ENCODE measurements at regions not wholly inside any gene's neighbourhood (a gene's known extent, or its start where the extent isn't known, plus 50 kb on each side); places are given as distances from the start of the nearest gene placed in this dataset.
"Not testable (repeated sequence)": the region's sequence is repeated elsewhere in the genome, so short reads cannot be mapped to it uniquely, and the experiment has no call there.

DNA sequence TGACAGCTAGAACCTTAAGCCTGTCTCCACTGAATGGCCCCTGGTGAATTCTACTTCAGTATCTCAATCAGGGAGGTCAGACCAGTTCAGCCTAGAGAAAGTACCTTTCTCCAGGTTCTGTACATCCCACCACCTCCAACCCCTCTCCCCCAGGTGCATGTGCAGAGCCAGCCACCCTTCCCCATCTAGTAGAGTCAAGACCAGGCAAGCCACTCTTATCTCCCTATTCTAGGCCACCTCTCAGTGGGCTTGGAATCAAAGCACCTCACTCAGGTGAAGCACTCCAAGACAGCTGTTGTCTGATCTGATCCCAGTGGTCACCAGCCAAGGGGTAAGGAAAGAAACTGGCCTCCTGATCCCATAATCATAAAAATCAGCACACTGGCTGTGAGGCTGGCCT lies 340.9 kb downstream of the BCL11B start:
- no peak overlapping the region for H3K4me3 ChIP-seq
- H3K4me1 ChIP-seq, result no peaks in the 10 kb centered on the region
- H3K27me3 ChIP-seq, result no peaks in the 10 kb centered on the region
- H3K9me3 ChIP-seq, result no peaks in the 10 kb centered on the region
- no peak for DNase-seq (ENCODE audit: low spot score in 2 of 2)
- TF ChIP-seq EP300 (IDR thresholded peaks at IDR 0.05) (no peak), POLR2A (IDR thresholded peaks at IDR 0.05) (no peak), CTCF (IDR thresholded peaks at IDR 0.05) (no peak)
- H3K36me3 ChIP-seq, result no peaks in the 10 kb centered on the region
- no peak overlapping the region for H3K27ac ChIP-seq

GRCh38 chr14:98931911-98932310 lies 340.1 kb downstream of the BCL11B start:
- no peak for DNase-seq (ENCODE audit: low spot score in 2 of 2)

DNA sequence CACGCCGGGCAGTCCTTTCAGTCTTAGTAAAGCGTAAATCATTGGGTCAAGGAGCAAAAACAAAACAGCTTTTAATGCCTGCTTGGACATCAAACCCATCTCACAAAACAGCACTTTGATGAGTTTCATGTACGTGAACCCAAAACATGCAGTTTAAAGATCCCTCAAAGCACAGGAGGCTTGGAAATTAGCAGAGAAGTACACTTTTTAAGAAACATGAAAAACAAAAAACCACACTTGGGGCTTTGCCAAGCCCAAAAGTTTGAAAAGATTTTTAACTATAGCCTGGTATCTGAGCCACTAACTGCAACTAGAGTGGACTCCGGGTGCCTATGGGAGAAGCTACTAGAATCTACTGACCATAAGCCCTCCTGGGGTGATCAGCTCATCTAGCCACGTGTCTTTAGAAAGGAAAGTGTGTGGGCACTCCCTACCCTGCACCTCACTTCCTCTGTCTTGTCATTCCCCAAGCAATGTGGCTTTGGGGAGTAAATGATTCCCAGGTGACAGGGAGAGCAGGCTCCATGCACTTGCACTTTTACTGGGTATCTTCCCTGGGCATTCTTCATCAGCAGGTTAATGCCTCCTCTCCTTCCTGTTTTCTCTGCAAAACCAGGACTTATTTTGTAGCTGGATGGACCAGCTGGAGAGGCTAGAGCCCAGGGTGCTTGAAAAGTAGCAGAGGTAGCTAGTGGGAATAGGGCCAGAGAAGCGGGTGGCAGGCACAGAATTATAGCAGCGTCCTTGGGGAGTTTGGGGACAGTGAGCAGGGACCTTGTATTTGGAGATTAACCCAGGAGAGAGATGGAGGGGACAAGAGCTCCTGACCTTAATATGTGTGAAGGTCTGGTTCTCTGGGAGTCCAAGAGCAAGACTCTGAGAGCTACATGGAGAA lies 339.3 kb downstream of the BCL11B start:
- no peak for DNase-seq (ENCODE audit: low spot score in 2 of 2)
- Histone ChIP-seq H3K9me3 (no peaks in the 10 kb centered on the region), H3K27ac (peak overlapping the region in 1 of 4 donors; percentile 3), H3K27me3 (no peaks in the 10 kb centered on the region), H3K4me3 (no peak overlapping the region), H3K36me3 (no peaks in the 10 kb centered on the region), H3K4me1 (no peaks in the 10 kb centered on the region)
- TF ChIP-seq POLR2A (IDR thresholded peaks at IDR 0.05), result no peak
- TF ChIP-seq EP300 (IDR thresholded peaks at IDR 0.05), result no peak
- TF ChIP-seq CTCF (IDR thresholded peaks at IDR 0.05), result no peak
- 57 to 58% methylated on average over 8 of the region's 8 CpGs for WGBS, 2 donors

More at GRCh38 chr14:98931911-98932310, 340.1 kb downstream of the BCL11B start:
- H3K27ac ChIP-seq, result no peak overlapping the region
- no peaks in the 10 kb centered on the region for H3K9me3 ChIP-seq
- TF ChIP-seq POLR2A (IDR thresholded peaks at IDR 0.05) (no peak), EP300 (IDR thresholded peaks at IDR 0.05) (no peak), CTCF (IDR thresholded peaks at IDR 0.05) (no peak)
- no peaks in the 10 kb centered on the region for H3K4me1 ChIP-seq
- no peaks in the 10 kb centered on the region for H3K27me3 ChIP-seq
- H3K36me3 ChIP-seq, result no peaks in the 10 kb centered on the region
- WGBS, 2 donors, result 90 to 92% methylated on average over 8 of the region's 8 CpGs
- H3K4me3 ChIP-seq, result no peak overlapping the region

- H3K36me3 ChIP-seq; H3K27ac ChIP-seq; H3K4me3 ChIP-seq; H3K27me3 ChIP-seq; H3K4me1 ChIP-seq; DNase-seq (ENCODE audit: low spot score in 2 of 2); H3K9me3 ChIP-seq: not testable (repeated sequence)
- WGBS, 2 donors, result 83% methylated on average over 5 of the region's 5 CpGs
These were observed 337.4 kb downstream of the BCL11B start for GRCh38 chr14:98934569-98934968.

DNA sequence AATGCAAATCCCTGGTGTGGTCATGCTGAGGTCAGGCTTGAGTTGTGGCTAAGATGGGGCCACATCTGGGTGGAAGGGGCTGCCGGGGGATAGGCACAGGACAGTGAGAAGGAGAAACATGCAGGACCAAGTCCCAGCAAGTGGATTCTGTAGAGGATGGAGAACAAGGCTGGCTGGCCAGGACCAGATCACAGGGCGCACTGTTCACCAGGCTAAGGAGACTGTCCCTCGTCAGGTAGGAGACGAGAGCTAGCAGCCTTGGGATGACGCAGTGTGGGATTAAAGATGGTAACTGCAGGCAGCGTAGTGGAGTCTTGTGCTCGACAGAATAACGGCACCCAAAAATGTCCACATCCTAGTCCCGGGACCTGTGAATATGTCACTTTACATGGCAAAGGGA lies 336.1 kb downstream of the BCL11B start:
- Histone ChIP-seq H3K36me3 (no peaks in the 10 kb centered on the region), H3K27me3 (no peaks in the 10 kb centered on the region), H3K4me3 (no peak overlapping the region), H3K4me1 (no peaks in the 10 kb centered on the region), H3K27ac (no peak overlapping the region), H3K9me3 (no peaks in the 10 kb centered on the region)
- 94 to 95% methylated on average over 9 of the region's 9 CpGs for whole genome bisulfite sequencing, 2 donors
- no peak for DNase-seq (ENCODE audit: low spot score in 2 of 2)
- TF ChIP-seq EP300 (IDR thresholded peaks at IDR 0.05), result no peak
- no peak for TF ChIP-seq CTCF (IDR thresholded peaks at IDR 0.05)
- no peak for TF ChIP-seq POLR2A (IDR thresholded peaks at IDR 0.05)
